GM12892 (cell line): ENCODE measurements at regions not wholly inside any gene's neighbourhood (a gene's known extent, or its start where the extent isn't known, plus 50 kb on each side); places are given as distances from the start of the nearest gene placed in this dataset.

Experiments
- POLR2A ChIP-seq: IDR thresholded peaks from 2 replicates; pipeline ENCODE4 v1.6.1; 2011; ENCODE audit warnings: low read depth, low read length, control low read depth
- TAF1 ChIP-seq: IDR thresholded peaks from 2 replicates; pipeline ENCODE4 v1.6.1; 2011; ENCODE audit warnings: low read depth, mild to moderate bottlenecking, control low read depth, low read length, borderline replicate concordance

GRCh38 chr2:234732404-234733092 is 219.3 kb upstream of the SH3BP4 start:
- no peak for TF ChIP-seq POLR2A
- no peak for TF ChIP-seq TAF1
